ENCODE measurements at regions not wholly inside any gene's neighbourhood (a gene's known extent, or its start where the extent isn't known, plus 50 kb on each side); places are given as distances from the start of the nearest gene placed in this dataset.

DNA sequence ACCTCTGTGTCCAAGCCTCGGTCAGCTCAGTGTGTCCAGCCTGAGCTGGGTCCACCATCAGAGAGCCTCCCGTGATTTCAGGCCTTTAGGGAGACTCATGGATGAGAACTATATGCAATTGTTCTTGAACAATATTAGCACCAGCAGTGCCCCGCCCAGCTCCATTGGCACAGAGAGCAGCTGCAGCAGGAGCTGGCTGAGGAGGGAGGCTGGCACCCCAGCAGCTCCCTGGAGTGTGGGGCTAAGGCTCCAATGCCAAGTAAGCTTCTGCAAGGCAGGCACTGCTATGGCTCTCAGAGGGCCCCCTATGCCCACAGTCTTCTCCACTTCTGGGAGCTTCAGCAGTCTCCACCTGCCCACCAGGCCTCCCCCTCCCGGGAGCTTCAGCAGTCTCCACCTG is 593.3 kb downstream of the MATN1 start:
- TF ChIP-seq, protein P1, sequence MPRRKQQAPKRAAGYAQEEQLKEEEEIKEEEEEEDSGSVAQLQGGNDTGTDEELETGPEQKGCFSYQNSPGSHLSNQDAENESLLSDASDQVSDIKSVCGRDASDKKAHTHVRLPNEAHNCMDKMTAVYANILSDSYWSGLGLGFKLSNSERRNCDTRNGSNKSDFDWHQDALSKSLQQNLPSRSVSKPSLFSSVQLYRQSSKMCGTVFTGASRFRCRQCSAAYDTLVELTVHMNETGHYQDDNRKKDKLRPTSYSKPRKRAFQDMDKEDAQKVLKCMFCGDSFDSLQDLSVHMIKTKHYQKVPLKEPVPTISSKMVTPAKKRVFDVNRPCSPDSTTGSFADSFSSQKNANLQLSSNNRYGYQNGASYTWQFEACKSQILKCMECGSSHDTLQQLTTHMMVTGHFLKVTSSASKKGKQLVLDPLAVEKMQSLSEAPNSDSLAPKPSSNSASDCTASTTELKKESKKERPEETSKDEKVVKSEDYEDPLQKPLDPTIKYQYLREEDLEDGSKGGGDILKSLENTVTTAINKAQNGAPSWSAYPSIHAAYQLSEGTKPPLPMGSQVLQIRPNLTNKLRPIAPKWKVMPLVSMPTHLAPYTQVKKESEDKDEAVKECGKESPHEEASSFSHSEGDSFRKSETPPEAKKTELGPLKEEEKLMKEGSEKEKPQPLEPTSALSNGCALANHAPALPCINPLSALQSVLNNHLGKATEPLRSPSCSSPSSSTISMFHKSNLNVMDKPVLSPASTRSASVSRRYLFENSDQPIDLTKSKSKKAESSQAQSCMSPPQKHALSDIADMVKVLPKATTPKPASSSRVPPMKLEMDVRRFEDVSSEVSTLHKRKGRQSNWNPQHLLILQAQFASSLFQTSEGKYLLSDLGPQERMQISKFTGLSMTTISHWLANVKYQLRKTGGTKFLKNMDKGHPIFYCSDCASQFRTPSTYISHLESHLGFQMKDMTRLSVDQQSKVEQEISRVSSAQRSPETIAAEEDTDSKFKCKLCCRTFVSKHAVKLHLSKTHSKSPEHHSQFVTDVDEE (CRISPR knock-in tag; IDR thresholded peaks at IDR 0.05), result no peak
- TF ChIP-seq, protein P2, sequence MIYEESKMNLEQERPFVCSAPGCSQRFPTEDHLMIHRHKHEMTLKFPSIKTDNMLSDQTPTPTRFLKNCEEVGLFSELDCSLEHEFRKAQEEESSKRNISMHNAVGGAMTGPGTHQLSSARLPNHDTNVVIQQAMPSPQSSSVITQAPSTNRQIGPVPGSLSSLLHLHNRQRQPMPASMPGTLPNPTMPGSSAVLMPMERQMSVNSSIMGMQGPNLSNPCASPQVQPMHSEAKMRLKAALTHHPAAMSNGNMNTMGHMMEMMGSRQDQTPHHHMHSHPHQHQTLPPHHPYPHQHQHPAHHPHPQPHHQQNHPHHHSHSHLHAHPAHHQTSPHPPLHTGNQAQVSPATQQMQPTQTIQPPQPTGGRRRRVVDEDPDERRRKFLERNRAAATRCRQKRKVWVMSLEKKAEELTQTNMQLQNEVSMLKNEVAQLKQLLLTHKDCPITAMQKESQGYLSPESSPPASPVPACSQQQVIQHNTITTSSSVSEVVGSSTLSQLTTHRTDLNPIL (CRISPR knock-in tag; IDR thresholded peaks at IDR 0.05; ENCODE audit: low read depth), result no peak
